GM21576 (cell line): ENCODE measurements at regions not wholly inside any gene's neighbourhood (a gene's known extent, or its start where the extent isn't known, plus 50 kb on each side); places are given as distances from the start of the nearest gene placed in this dataset.
A peak's percentile ranks its signal among the peaks of the same experiment; 100 is the strongest.
"Not testable (repeated sequence)": the region's sequence is repeated elsewhere in the genome, so short reads cannot be mapped to it uniquely, and the experiment has no call there.

Experiments used
- ATAC-seq: cut with Tn5 transposase; IDR thresholded peaks from one replicate; pipeline ENCODE4 v1.9.1; 2021; ENCODE audit warnings: mild to moderate bottlenecking, moderate library complexity; ENCODE audit not compliant: unreplicated experiment

DNA sequence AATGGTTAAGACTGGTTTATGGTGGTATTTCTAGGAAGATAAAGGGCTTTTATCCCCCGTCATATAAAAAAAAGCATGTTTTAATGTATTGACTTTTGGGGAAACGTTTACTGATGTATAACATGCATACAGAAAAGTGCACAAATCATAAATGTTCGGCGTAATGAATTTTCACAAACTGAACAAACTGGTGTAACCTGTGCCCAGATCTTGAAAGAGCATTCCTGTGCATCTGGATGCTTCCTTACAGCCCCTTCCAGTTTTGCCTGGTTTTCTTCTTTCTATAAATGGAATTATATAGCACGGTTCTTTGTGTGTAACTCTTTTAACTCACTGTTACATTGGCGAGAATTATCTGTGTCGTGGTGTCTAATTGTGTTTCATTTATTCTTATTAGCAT lies 693.8 kb upstream of the TBX3 start:
- no peak for ATAC-seq

DNA sequence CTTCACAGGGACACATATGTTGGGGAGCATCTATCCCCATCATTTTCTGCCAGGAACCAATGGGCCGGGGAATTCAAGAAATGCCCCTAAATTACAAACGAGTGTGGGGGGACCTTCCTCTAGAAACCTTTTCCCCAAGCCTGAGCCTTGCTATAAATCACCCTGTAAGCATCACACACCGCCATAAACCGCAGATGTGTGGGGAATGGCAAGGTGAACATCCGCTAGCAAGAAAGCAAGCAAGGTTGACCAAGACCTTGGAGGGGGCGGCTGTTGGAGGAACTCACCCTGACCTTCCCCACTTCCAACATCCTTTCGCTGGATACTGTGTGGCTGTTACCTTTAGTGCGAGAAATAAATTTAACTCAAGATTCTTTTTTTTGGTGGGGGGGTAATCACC lies 693.3 kb upstream of the TBX3 start:
- ATAC-seq: no peak

GRCh38 chr12:115375186-115375991 lies 691.4 kb upstream of the TBX3 start:
- ATAC-seq: peak; percentile 95

- no peak for ATAC-seq
Observed at GRCh38 chr12:115374480-115375185, 690.7 kb upstream of the TBX3 start.

GRCh38 chr12:115371711-115372110 lies 687.7 kb upstream of the TBX3 start:
- ATAC-seq: no peak

- no peak for ATAC-seq
Observed at GRCh38 chr12:115370650-115371049, 686.7 kb upstream of the TBX3 start.

DNA sequence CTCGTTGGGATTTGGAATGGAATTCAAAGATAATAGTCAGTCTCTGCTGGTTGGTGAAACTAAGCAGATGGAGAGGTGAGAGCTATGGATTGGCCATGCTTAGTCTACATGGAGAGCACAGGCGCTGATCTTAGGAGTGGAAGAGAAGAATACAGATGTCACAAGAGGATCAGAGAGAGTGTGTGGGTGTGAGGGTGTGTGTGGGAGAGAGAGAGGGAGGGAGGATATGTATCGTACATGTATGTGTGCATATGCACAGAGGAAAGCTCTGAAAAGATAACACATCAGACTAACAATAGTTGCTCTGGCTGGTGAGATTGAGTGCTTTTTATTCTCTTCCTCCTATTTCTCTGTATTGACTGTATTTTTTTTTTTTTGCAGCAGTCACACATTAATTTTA lies 686.2 kb upstream of the TBX3 start:
- no peak for ATAC-seq

DNA sequence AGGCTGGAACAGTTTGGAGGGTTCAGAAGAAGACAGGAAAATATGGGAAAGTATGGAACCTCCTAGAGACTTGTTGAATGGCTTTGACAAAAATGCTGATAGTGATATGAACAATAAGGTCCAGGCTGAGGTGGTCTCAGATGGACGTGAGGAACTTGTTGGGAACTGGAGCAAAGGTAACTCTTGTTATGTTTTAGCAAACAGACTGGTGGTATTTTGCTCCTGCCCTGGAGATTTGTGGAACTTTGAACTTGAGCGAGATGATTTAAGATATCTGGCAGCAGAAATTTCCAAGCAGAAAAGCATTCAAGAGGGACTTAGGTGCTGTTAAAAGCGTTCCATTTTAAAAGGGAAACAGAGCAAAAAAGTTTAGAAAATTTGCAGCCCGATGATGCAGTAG lies 682.3 kb upstream of the TBX3 start:
- ATAC-seq: not testable (repeated sequence)

- not testable (repeated sequence) for ATAC-seq
Observed at GRCh38 chr12:115365765-115366164, 681.8 kb upstream of the TBX3 start.

DNA sequence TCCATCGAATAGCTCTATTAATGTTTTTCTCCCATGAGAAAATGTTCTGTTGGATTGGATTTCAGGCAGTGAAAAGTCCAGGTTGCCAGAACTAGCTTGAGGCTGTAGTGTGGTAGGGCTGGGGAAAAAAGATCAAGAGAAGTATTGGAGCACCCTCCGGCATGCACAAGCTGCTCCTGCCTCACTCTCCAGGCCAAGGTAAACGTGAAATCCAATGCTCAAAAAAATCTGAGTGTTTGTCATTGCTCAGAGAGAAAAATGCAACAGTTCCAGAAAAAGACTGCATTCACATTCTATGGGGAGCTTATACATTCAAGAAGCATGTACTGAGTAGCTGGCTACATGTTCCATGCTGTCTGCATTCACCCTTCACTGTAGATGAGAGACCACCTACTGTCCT lies 680.9 kb upstream of the TBX3 start:
- ATAC-seq: no peak

- ATAC-seq: no peak
Observed at GRCh38 chr12:115362339-115362976, 678.5 kb upstream of the TBX3 start.

DNA sequence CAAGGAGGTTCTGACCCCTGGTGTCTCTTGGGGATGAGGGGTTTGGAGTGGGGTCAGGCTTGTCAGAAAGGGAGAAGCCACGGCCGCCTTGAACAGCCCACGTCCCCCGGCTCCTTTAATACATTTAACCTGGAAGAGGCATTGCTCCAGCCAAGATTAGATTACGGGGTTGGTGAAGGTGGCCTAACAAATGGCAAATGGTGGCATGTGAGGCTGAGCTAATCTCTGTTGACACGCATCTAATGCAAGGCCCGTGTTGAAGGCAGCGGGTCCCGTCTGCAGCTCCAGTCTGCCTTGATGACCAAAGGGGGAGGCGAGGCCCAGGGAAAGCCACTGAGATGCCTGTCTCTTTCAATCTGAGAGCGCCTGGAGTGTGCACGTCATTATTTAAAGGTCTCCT lies 673.7 kb upstream of the TBX3 start:
- no peak for ATAC-seq

DNA sequence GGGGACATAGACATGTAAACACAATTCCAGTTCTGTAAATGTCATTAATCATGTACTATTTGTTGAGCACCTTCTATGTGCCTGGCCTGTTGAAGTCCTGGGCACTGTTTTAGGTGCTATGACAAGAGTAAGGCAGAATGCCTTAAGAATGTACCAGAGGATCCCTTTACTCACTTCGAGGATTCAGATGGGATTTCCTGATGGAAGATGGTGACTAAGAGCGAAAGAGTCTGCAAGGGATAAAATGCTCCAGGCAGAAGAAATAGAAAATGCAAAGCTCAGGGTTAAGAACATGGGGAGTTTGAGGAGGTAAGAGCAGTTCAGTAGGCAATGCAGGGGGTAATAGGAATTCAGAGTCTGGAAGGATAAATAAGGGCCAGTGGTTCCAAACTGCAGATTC lies 671.3 kb upstream of the TBX3 start:
- ATAC-seq: no peak

- ATAC-seq: no peak
Observed at GRCh38 chr12:115354007-115354890, 670.3 kb upstream of the TBX3 start.

DNA sequence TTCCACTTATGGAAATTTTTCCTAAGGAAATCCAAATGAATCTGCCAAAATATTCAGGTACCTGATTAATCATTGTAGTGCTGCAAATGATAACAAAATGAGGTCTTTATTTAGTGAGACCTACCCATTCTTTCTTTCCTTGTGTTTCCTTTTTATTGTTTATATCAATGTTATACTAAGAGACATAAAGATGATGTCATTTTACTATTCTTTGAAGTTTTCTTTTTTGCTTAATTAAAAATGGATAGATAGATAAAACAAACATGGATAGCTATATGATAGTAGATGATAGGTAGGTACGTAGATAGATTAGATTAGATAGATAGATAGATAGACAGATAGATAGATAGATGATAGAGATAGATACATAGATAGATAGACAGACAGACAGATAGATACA lies 669.5 kb upstream of the TBX3 start:
- ATAC-seq: no peak

DNA sequence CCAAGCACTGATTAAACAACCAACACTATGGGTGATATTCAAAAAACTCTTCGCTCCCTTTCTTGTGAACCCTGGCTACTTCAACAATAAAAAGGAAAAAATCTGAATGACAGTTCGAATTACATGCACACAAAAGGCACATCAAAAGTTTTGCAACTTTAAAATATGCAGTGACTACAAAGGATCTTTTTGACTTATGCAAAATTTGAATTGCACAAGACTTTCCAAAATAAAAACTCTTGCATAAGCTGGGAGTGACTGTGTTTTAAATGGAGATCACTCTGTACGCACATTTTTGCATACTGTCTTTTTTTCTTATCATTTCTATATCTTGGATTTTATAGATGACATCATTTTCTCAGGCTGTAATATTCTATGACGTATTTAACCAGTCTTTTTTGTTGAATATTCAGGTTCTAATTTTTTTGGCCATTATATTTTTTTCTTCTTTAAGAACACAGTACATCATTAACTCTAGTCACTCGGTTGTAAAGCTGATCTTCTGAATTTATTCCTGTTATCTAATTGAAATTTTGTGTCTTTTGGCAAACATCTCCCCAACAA lies 667.6 kb upstream of the TBX3 start:
- no peak for ATAC-seq

DNA sequence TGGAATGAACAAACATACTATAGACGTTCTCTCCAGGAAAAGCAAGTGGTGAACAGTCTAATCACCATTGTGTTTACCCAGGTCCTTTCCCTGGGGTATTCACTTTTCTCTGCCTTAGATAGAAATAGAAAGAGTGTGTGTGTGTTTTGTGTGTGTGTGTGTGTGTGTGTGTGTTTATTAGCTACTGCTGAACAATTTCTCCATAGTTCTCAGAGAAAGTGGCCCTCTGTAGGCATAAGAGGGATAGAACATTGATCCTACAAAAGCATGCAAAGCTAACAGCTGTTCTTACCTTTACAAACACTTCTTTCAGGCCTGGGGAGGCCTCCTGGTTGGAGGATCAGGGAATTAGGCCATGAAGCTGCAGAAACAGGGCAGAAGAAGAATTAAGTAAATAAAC lies 665.7 kb upstream of the TBX3 start:
- no peak for ATAC-seq

DNA sequence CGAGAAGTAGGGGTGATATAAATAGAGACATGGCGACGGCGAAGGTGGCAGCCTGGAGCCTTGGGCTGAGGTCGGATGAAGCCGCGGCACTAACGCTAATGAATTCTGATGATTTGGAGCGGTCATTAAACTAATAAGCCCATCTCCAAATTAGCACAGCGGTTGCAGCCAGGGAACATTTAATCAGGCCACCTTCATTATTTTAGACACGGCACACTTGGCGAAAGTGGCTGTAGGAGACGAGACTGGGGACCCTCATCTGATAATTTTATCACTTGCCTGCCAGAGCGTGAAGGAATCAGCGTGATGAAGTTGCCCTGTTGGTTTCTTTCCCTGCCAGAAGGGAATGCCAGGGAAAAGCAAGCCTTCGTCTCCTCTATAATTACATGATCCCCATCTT lies 664.3 kb upstream of the TBX3 start:
- ATAC-seq: no peak

GRCh38 chr12:115343601-115344000 lies 659.6 kb upstream of the TBX3 start:
- no peak for ATAC-seq

GRCh38 chr12:115343008-115343407 lies 659.0 kb upstream of the TBX3 start:
- no peak for ATAC-seq

GRCh38 chr12:115341442-115341841 lies 657.5 kb upstream of the TBX3 start:
- ATAC-seq: no peak
